ENCODE measurements at regions not wholly inside any gene's neighbourhood (a gene's known extent, or its start where the extent isn't known, plus 50 kb on each side); places are given as distances from the start of the nearest gene placed in this dataset.
"Not testable (repeated sequence)": the region's sequence is repeated elsewhere in the genome, so short reads cannot be mapped to it uniquely, and the experiment has no call there.

GRCh38 chr4:115200201-115201041 lies 87.0 kb upstream of the NDST4 start:
- not testable (repeated sequence) for DNase-seq

GRCh38 chr4:115194612-115195011 lies 81.2 kb upstream of the NDST4 start:
- not testable (repeated sequence) for DNase-seq

GRCh38 chr4:115190529-115190928 lies 77.1 kb upstream of the NDST4 start:
- DNase-seq = no peak

GRCh38 chr4:115187136-115187535 lies 73.7 kb upstream of the NDST4 start:
- no peak for DNase-seq

GRCh38 chr4:115179438-115180062 lies 66.1 kb upstream of the NDST4 start:
- not testable (repeated sequence) for DNase-seq

- DNase-seq = not testable (repeated sequence)
Measured at GRCh38 chr4:115178687-115179086, 65.3 kb upstream of the NDST4 start.

- DNase-seq = no peak
Measured at GRCh38 chr4:115171220-115171619, 57.8 kb upstream of the NDST4 start.

GRCh38 chr4:115165503-115165902 lies 52.1 kb upstream of the NDST4 start:
- DNase-seq = no peak

All from C1 segment of cervical spinal cord (tissue), 14 donors.